HG02840 (cell line): ENCODE measurements at regions not wholly inside any gene's neighbourhood (a gene's known extent, or its start where the extent isn't known, plus 50 kb on each side); places are given as distances from the start of the nearest gene placed in this dataset.
"Not testable (repeated sequence)": the region's sequence is repeated elsewhere in the genome, so short reads cannot be mapped to it uniquely, and the experiment has no call there.

Source experiments
- ATAC-seq: cut with Tn5 transposase; IDR thresholded peaks from one replicate; pipeline ENCODE4 v1.9.1; 2021; ENCODE audit warnings: mild to moderate bottlenecking, moderate library complexity, moderate number of reproducible peaks; ENCODE audit not compliant: unreplicated experiment, low FRiP score

- ATAC-seq, result no peak
Measured at GRCh38 chr1:182331387-182331786, 60.2 kb downstream of the GLUL start.

- ATAC-seq, result no peak
Measured at GRCh38 chr1:182330303-182330702, 61.3 kb downstream of the GLUL start.

GRCh38 chr1:182329471-182329870 is 62.1 kb downstream of the GLUL start:
- ATAC-seq, result no peak

GRCh38 chr1:182328591-182328990 is 63.0 kb downstream of the GLUL start:
- no peak for ATAC-seq

- ATAC-seq, result no peak
Measured at GRCh38 chr1:182325339-182325738, 66.3 kb downstream of the GLUL start.

GRCh38 chr1:182321532-182321931 is 70.1 kb downstream of the GLUL start:
- ATAC-seq, result not testable (repeated sequence)

- ATAC-seq, result no peak
Measured at GRCh38 chr1:182317611-182318161, 73.9 kb downstream of the GLUL start.

GRCh38 chr1:182316454-182316853 is 75.1 kb downstream of the GLUL start:
- ATAC-seq, result not testable (repeated sequence)

- ATAC-seq, result no peak
Measured at GRCh38 chr1:182315167-182315556, 76.4 kb downstream of the GLUL start.

- ATAC-seq, result no peak
Measured at GRCh38 chr1:182309631-182310351, 81.8 kb downstream of the GLUL start.

GRCh38 chr1:182308826-182309225 is 82.8 kb downstream of the GLUL start:
- ATAC-seq, result no peak

- ATAC-seq, result not testable (repeated sequence)
Measured at GRCh38 chr1:182307486-182307885, 84.1 kb downstream of the GLUL start.

- ATAC-seq, result no peak
Measured at GRCh38 chr1:182305861-182306260, 85.7 kb downstream of the GLUL start.

- ATAC-seq, result no peak
Measured at GRCh38 chr1:182304627-182305026, 87.0 kb downstream of the GLUL start.

- no peak for ATAC-seq
Measured at GRCh38 chr1:182304218-182304617, 87.4 kb downstream of the GLUL start.

- ATAC-seq, result no peak
Measured at GRCh38 chr1:182303778-182304177, 87.8 kb downstream of the GLUL start.

- no peak for ATAC-seq
Measured at GRCh38 chr1:182301467-182302198, 90.0 kb downstream of the GLUL start.

GRCh38 chr1:182301026-182301436 is 90.6 kb downstream of the GLUL start:
- ATAC-seq, result no peak

GRCh38 chr1:182299728-182300616 is 91.6 kb downstream of the GLUL start:
- no peak for ATAC-seq

GRCh38 chr1:182299054-182299727 is 92.4 kb downstream of the GLUL start:
- ATAC-seq, result not testable (repeated sequence)
